H1 (cell line): ENCODE measurements at regions not wholly inside any gene's neighbourhood (a gene's known extent, or its start where the extent isn't known, plus 50 kb on each side); places are given as distances from the start of the nearest gene placed in this dataset.
A peak's percentile ranks its signal among the peaks of the same experiment; 100 is the strongest.

Experiments
- ATF2 ChIP-seq: IDR thresholded peaks from 2 replicates; pipeline ENCODE4 v1.6.1; 2012; ENCODE audit warnings: low read length, inconsistent platforms
- BACH1 ChIP-seq: IDR thresholded peaks from 2 replicates; pipeline ENCODE4 v1.6.1; 2012; ENCODE audit warnings: low read length, improper control_type of control experiment
- KDM1A ChIP-seq: fragments of 200-600, 300-600 bp; sonication (generic); IDR thresholded peaks from 2 replicates; pipeline ENCODE4 v1.7.1; 2016; ENCODE audit warnings: mild to moderate bottlenecking, low read length, borderline replicate concordance
- NANOG ChIP-seq: IDR thresholded peaks from 2 replicates; pipeline ENCODE4 v1.6.1; 2011; ENCODE audit warnings: low read length, low read depth, mild to moderate bottlenecking, inconsistent platforms; ENCODE audit not compliant: insufficient read depth, poor library complexity, severe bottlenecking
- POLR2A ChIP-seq, 2 experiments: IDR thresholded peaks; 1 replicate in 1 of 2; 2 replicates in 1 of 2; pipeline ENCODE4 v1.6.1; 2011; ENCODE audit warnings: low read depth in 2 of 2, low read length in 2 of 2, mild to moderate bottlenecking in 2 of 2; ENCODE audit errors: control extremely low read depth in 1 of 2
- SP1 ChIP-seq: IDR thresholded peaks from 2 replicates; pipeline ENCODE4 v1.6.1; 2011; ENCODE audit warnings: low read depth, low read length
- USF2 ChIP-seq: IDR thresholded peaks from 2 replicates; pipeline ENCODE4 v1.6.1; 2011; ENCODE audit warnings: low read length, improper control_type of control experiment

DNA sequence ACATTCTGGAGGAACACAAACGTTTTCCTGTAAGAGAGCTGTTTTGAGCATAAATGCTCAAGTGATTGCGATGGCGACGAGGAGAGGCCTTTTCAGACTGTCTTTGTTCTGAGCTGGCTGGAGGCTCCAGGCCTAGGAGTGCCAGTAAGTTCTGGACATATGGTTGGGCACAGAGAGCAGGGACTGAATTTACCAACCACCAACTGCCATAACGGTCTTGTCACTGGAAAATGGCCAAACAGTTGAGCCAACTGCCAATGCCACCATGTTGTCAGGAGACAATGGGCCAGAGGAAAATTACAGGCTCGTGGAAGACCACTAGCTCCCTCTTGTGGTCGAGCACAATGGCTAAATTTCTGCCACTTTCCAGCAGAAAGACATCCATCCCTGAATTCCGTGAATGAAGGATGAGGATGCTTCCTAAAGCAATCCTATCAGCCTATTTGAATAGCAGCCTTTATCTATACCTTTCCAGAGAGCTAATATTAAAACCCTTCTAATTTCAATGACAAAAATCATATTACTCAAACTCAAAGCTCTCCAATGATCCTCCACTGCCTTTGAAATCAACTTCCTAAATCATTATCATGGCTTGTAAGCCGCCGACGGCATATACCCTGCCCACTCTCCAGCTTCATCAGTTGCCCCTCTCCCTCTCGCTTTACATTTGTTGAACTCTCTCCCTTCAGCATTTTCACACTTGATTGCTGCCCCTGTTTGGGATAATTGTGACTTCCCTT lies 66.9 kb upstream of the GLIS3 start (continued):
- no peak for TF ChIP-seq ATF2
- no peak for TF ChIP-seq BACH1
- TF ChIP-seq NANOG = no peak
- peak; percentile 82 for TF ChIP-seq SP1
- peak; percentile 35; the same call in 1 of the 2 replicates for TF ChIP-seq KDM1A
- no peak for TF ChIP-seq POLR2A (IDR thresholded peaks at IDR 0.05; ENCODE audit: control extremely low read depth in 1 of 2, low read depth in 2 of 2, low read length in 2 of 2)
- TF ChIP-seq USF2 = no peak
